Stromal cell of bone marrow (primary cell): ENCODE measurements at regions not wholly inside any gene's neighbourhood (a gene's known extent, or its start where the extent isn't known, plus 50 kb on each side); places are given as distances from the start of the nearest gene placed in this dataset.
"Not testable (repeated sequence)": the region's sequence is repeated elsewhere in the genome, so short reads cannot be mapped to it uniquely, and the experiment has no call there.

ENCODE experiments used
- DNase-seq: peaks from one replicate; pipeline ENCODE4 v3.0.0-alpha.2; 2012; ENCODE audit warnings: low read depth

GRCh38 chr2:63695583-63695982 is 106.8 kb downstream of the MDH1 start:
- DNase-seq, result no peak

- no peak for DNase-seq
These were observed 107.7 kb downstream of the MDH1 start for GRCh38 chr2:63696496-63696895.

- DNase-seq, result no peak
These were observed 108.4 kb downstream of the MDH1 start for GRCh38 chr2:63697160-63697559.

GRCh38 chr2:63698786-63699548 is 110.2 kb downstream of the MDH1 start:
- DNase-seq, result peak; percentile 90

- DNase-seq, result no peak
These were observed 110.7 kb downstream of the MDH1 start for GRCh38 chr2:63699549-63699839.

GRCh38 chr2:63700271-63700670 is 111.5 kb downstream of the MDH1 start:
- DNase-seq, result no peak

GRCh38 chr2:63701406-63701805 is 112.6 kb downstream of the MDH1 start:
- DNase-seq, result no peak

GRCh38 chr2:63706084-63706483 is 117.3 kb downstream of the MDH1 start:
- not testable (repeated sequence) for DNase-seq

- no peak for DNase-seq
These were observed 122.0 kb downstream of the MDH1 start for GRCh38 chr2:63710732-63711131.

GRCh38 chr2:63712748-63713147 is 124.0 kb downstream of the MDH1 start:
- peak; percentile 91 for DNase-seq

GRCh38 chr2:63716146-63716545 is 125.5 kb upstream of the UGP2 start:
- no peak for DNase-seq

- no peak for DNase-seq
These were observed 122.6 kb upstream of the UGP2 start for GRCh38 chr2:63719052-63719451.

- DNase-seq, result no peak
These were observed 120.6 kb upstream of the UGP2 start for GRCh38 chr2:63721082-63721424.

- not testable (repeated sequence) for DNase-seq
These were observed 119.4 kb upstream of the UGP2 start for GRCh38 chr2:63722284-63722683.

- no peak for DNase-seq
These were observed 118.0 kb upstream of the UGP2 start for GRCh38 chr2:63723709-63724108.

GRCh38 chr2:63725212-63725611 is 116.5 kb upstream of the UGP2 start:
- DNase-seq, result not testable (repeated sequence)

GRCh38 chr2:63729362-63729761 is 112.3 kb upstream of the UGP2 start:
- DNase-seq, result no peak

- DNase-seq, result no peak
These were observed 111.9 kb upstream of the UGP2 start for GRCh38 chr2:63729831-63730230.

- DNase-seq, result no peak
These were observed 107.2 kb upstream of the UGP2 start for GRCh38 chr2:63734510-63734909.

GRCh38 chr2:63735263-63735662 is 106.4 kb upstream of the UGP2 start:
- DNase-seq, result no peak

- DNase-seq, result no peak
These were observed 105.8 kb upstream of the UGP2 start for GRCh38 chr2:63735931-63736330.

- peak; percentile 51 for DNase-seq
These were observed 105.3 kb upstream of the UGP2 start for GRCh38 chr2:63736354-63736753.

- no peak for DNase-seq
These were observed 104.5 kb upstream of the UGP2 start for GRCh38 chr2:63737081-63737751.

GRCh38 chr2:63738019-63738418 is 103.7 kb upstream of the UGP2 start:
- no peak for DNase-seq
